ENCODE measurements at regions not wholly inside any gene's neighbourhood (a gene's known extent, or its start where the extent isn't known, plus 50 kb on each side); places are given as distances from the start of the nearest gene placed in this dataset.
A peak's percentile ranks its signal among the peaks of the same experiment; 100 is the strongest.

DNA sequence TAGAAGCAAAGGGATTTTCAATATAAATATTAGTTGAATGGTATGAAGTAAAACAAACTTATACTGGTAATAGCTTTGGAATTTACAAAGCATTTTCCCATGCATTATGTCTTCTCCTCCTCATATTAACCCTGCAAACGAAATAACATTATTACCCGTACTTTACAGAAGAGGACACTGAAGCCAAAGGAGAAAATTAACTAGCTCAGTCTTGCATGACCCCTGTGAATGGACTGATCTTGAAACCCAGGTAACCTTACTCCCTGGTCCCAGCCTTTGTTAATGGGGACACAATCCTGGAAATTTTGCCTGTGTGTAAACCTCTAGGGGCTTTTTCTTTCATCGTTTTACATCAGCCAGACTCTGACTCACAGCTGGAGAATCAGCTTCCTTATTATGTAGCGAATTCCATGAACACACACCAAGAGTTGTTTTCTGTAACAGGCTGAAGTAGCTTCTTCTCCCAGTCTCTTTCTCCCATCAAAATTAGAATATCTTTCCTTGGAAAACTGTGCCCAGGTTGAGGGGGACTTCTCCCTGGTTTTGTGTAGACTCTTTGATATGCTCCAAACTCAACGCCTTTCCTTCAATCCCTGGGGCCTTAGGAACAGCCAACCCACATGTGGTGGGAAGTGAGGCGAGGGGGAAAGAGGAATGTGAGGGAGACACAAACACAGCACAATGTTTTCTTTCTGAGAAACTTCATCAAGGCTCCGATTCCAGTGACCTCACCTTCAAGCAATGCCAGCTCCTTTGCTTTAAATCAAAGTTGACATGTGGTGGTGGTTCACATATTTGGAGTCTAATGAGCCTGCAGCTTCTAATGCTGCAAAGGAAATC, 480.9 kb upstream of the PAPPA start:
- no peaks in the 10 kb centered on the region for H3K79me2 ChIP-seq (ENCODE audit: insufficient read depth, low read length)
- FAIRE-seq (no peak), DNase-seq (ENCODE audit: low spot score) (peak; percentile 1), ATAC-seq (no peak)
- intact Hi-C loops (cut with micrococcal nuclease; ENCODE audit: unreplicated experiment) (no loop called here), in situ Hi-C loops (cut with HindIII; ENCODE audit: extremely low pct_ligation_motif_present, low pct_unique_long_range_greater_than_20kb) (no loop called here)
- no peak for TF ChIP-seq STAT5B (CRISPR knock-in tag; IDR thresholded peaks at IDR 0.05)
- TF ChIP-seq ZNF644 (CRISPR knock-in tag; IDR thresholded peaks at IDR 0.05; ENCODE audit: low read depth) = no peak
- no peak for TF ChIP-seq NCOA1 (CRISPR knock-in tag; IDR thresholded peaks at IDR 0.05)
- no peak for TF ChIP-seq ZNF414 (CRISPR knock-in tag; IDR thresholded peaks at IDR 0.05)
- TF ChIP-seq, protein P1, sequence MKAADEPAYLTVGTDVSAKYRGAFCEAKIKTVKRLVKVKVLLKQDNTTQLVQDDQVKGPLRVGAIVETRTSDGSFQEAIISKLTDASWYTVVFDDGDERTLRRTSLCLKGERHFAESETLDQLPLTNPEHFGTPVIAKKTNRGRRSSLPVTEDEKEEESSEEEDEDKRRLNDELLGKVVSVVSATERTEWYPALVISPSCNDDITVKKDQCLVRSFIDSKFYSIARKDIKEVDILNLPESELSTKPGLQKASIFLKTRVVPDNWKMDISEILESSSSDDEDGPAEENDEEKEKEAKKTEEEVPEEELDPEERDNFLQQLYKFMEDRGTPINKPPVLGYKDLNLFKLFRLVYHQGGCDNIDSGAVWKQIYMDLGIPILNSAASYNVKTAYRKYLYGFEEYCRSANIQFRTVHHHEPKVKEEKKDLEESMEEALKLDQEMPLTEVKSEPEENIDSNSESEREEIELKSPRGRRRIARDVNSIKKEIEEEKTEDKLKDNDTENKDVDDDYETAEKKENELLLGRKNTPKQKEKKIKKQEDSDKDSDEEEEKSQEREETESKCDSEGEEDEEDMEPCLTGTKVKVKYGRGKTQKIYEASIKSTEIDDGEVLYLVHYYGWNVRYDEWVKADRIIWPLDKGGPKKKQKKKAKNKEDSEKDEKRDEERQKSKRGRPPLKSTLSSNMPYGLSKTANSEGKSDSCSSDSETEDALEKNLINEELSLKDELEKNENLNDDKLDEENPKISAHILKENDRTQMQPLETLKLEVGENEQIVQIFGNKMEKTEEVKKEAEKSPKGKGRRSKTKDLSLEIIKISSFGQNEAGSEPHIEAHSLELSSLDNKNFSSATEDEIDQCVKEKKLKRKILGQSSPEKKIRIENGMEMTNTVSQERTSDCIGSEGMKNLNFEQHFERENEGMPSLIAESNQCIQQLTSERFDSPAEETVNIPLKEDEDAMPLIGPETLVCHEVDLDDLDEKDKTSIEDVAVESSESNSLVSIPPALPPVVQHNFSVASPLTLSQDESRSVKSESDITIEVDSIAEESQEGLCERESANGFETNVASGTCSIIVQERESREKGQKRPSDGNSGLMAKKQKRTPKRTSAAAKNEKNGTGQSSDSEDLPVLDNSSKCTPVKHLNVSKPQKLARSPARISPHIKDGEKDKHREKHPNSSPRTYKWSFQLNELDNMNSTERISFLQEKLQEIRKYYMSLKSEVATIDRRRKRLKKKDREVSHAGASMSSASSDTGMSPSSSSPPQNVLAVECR (CRISPR knock-in tag; IDR thresholded peaks at IDR 0.05; ENCODE audit: borderline replicate concordance) = no peak
- TF ChIP-seq SMC3 (IDR thresholded peaks at IDR 0.05; ENCODE audit: low read length) = no peak
- no peak for TF ChIP-seq RBM39 (IDR thresholded peaks at IDR 0.05; ENCODE audit: low read depth, low read length, poor library complexity, severe bottlenecking)
- no peak for TF ChIP-seq ZNF331 (CRISPR knock-in tag; IDR thresholded peaks at IDR 0.05)
- no peak for TF ChIP-seq ZNF678 (CRISPR knock-in tag; IDR thresholded peaks at IDR 0.05)
- H3K4me2 ChIP-seq (ENCODE audit: low read depth, low read length) = no peak overlapping the region
- 6% methylated on average over 7 of the region's 7 CpGs for WGBS (ENCODE audit: low lambda C conversion rate)
- POLR2A ChIA-PET = no interaction called here
- no peaks in the 10 kb centered on the region for H3K27me3 ChIP-seq (ENCODE audit: control insufficient read depth in 1 of 2, insufficient read depth in 2 of 2, low read length in 2 of 2)
- H4K20me1 ChIP-seq (ENCODE audit: insufficient read depth, low read length) = no peaks in the 10 kb centered on the region
- CTCF ChIA-PET (ENCODE audit: low intra/inter-chr PET ratio, low total read pairs) = no interaction called here
- H3K9me3 ChIP-seq (ENCODE audit: low read length) = no peaks in the 10 kb centered on the region
- H2AFZ ChIP-seq (ENCODE audit: low read length) = no peak overlapping the region
- no peak overlapping the region for H3K27ac ChIP-seq (ENCODE audit: extremely low read length, insufficient read depth, low read length)
- H3K36me3 ChIP-seq (replicated peaks in 1 of 2; ENCODE audit: control insufficient read depth in 1 of 2, insufficient read depth in 2 of 2, low read length in 2 of 2) = no peaks in the 10 kb centered on the region
- no peak overlapping the region for H3K4me3 ChIP-seq (replicated peaks in 1 of 3; ENCODE audit: insufficient read depth in 1 of 3, low read depth in 2 of 3, low read length in 3 of 3)
- H3K9ac ChIP-seq (ENCODE audit: insufficient read depth, low read depth, low read length) = no peak overlapping the region
- no TSS peak for BruUV-seq (replicated peaks)
- H3K4me1 ChIP-seq (ENCODE audit: insufficient read depth, low read length) = no peaks in the 10 kb centered on the region
